Left forelimb (tissue), 1 donor: ENCODE measurements at regions not wholly inside any gene's neighbourhood (a gene's known extent, or its start where the extent isn't known, plus 50 kb on each side); places are given as distances from the start of the nearest gene placed in this dataset.
"Not testable (repeated sequence)": the region's sequence is repeated elsewhere in the genome, so short reads cannot be mapped to it uniquely, and the experiment has no call there.

Source experiments
- DNase-seq: peaks from one replicate; pipeline ENCODE4 v3.0.0-alpha.2; 2018; ENCODE audit warnings: low spot score

DNA sequence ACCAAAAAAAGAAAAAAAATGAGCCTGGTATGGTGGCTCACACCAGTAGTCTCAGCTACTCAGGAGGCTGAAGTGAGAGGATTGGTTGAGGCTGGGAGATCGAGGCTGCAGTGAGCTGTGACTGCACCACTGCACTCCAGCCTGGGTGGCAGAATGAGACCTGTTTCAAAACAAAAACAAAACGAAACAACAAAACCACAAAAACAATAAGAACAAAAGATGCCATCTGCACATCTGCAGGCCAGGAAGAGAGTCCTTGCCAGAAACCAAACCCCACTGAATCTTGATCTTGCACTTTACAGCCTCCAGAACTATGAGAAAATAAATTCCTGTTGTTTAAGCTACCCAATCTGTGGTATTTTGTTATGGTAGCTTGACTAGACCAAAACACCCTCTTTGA, 207.7 kb downstream of the YTHDC2 start:
- DNase-seq: no peak

DNA sequence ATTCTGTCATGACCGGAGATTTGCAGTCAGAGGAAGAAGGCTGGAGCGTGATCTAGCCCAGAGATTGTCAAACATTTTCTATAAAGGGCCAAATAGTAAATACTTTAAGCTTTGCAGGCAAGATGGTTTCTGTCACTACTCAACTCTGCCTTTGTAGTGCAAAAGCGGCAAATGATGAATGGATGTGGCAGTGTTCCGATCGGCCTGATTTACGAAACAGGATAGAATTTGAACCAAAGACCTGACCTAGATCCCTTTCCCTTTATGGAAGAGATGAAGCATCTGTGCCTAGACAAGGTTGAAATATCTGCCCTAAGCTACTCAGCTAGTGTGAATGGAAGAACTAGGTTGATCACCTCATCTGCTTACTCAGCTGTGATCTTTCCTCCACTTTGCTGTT, 209.5 kb downstream of the YTHDC2 start:
- DNase-seq: no peak

DNA sequence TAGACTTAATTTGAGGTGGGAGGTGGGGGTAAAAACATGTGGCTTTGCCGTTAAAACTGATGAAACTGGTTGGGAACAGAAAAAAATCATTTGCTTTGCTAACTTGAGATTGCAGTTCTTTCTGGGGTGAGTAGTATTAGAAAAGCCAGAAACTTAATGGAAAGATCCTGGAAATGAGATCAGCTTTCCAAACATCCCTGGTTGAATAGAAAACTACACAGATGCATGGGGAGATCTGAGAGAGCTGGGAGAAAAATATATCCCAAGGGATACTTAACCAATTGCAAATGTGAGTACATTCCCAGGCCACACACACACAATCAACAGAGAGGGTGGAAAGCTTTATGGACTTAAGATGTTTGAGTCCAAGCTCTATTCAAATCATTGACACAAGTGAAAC, 222.3 kb downstream of the YTHDC2 start:
- no peak for DNase-seq

DNA sequence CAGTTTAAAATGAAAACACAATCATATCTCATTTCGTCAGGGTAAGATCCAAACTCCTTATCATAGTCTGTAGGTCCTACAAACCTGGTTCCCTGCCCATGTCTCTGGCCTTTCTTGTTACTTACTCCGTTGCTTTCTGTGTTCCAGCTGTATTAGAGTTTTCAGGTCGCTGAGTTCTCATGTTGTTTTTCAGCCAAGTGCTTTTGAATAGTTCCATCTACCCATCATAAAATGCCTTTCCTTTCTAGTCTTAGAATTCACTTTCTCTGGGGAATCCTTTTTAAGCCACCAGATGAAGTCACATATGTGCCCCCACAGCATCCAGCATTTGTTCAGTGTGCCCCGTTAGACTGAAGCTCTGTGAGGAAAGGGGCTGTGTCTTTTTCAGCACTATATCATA, 228.7 kb downstream of the YTHDC2 start:
- no peak for DNase-seq

GRCh38 chr5:113742639-113743038, 229.1 kb downstream of the YTHDC2 start:
- no peak for DNase-seq

GRCh38 chr5:113748403-113748802, 234.9 kb downstream of the YTHDC2 start:
- no peak for DNase-seq

DNA sequence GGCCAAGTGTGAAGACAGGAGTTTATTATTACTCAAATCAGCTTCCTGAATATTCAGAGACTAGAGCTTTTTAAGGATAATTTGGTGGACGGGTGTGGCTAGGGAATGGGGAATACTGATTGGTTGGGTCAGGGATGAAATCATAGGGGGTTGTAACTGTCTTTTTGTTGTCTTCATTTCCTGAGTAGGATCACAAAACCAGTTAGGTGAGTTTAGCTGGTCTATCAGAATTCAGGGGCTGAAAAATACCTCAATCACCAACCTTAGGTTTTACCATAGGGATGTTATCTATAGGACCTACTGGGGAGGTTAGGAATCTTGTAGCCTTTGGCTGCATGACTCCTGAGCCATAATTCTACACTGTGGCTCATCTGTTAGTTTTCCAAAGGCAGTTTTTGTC, 235.8 kb downstream of the YTHDC2 start:
- no peak for DNase-seq

GRCh38 chr5:113753182-113753581, 239.7 kb downstream of the YTHDC2 start:
- DNase-seq: not testable (repeated sequence)

DNA sequence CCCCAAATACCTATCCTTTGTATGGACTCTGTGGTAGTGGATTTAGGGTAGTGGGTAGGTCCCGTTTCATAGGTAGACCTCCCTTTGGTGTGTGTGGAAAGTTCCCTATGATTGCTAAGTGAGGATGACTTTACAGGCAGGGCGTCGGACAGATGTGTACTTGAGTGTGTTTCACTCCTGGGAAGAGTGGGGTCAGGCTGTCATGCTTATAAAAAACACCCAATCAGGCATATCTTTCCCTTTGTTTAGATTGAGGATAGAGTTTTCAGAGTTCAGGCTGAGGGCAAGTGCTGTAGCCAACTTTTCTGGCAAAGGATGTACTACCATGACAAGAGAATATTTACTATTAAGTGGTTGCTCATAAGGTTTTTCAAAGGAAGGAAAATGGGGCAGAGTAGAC, 242.0 kb downstream of the YTHDC2 start:
- DNase-seq: no peak

DNA sequence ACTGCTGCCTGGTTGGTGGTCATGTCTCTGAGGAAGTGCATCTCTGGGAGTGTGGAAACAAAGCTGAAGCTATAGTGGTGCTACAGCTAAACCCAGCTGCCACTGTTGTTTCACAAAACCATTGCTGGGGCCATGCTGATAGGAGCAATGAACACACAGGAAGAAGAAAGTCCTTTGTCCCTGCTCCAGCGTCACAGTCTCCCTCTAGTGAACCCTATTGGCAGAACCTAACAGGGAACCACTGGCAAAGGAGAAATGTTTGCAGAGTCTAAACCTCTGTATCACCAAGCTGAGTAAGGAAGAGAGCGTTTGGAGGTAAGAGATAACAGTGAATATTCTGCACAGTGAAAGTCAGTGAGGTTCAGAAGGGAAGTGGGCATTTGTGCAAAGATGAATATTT, 244.0 kb downstream of the YTHDC2 start:
- DNase-seq: no peak

DNA sequence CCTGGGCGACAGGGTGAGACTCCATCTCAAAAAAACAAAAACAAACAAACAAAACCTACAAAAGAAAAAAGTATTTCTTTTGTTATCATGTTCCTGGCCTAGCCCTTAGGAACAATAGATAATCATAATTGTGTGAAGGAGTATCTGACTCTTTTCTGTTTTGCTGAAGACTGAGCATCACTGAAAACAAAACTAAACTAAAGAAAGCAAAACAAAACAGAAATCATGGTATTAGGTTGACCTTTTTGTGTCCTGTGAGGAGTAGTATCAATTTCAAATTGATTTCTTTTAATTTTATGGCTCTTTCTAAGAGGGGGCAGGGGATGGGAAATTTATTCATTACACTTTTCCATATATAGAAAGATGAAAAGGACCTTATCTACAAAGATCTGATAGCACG, 246.0 kb downstream of the YTHDC2 start:
- DNase-seq: no peak

DNA sequence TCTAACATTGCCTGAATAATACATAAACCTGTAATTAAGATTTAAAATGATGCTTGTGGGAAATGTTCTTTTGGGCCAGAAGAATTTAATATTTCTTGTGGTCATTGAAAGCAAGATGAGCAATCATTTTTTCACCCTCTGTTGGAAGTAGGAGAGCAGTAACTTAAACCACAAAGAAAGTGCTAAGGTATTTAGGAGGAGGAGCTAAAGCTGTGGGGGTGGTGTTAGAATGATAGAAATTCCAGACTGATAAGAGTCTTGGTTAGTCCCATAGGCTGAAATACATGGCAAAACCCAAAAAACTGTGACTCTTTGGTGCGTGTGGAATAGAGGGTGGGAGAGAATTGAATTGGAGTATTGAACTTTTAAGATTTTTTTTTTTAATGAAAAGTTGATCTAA, 247.0 kb downstream of the YTHDC2 start:
- no peak for DNase-seq

- no peak for DNase-seq
Observed at GRCh38 chr5:113761594-113761993, 248.1 kb downstream of the YTHDC2 start.

DNA sequence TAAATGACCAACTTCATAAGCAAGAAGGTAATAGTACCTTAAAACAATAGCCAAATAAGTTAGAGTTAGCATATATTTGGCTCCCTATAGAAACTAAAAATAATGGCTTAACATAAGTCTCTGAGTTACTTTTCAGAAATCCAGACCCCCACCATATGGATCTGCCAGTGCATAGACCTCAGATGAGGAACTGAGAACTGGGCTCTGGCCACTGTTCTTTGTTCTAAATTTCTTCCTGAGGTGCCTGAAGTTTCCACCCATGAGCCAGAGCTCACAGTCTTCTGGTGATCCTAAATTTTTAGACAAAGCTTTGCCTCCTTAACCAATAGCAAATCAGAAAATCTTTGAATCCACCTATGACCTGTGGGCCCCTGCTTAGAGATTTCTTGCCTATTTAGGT, 250.9 kb downstream of the YTHDC2 start:
- no peak for DNase-seq

- not testable (repeated sequence) for DNase-seq
Observed at GRCh38 chr5:113766827-113767226, 253.3 kb downstream of the YTHDC2 start.

DNA sequence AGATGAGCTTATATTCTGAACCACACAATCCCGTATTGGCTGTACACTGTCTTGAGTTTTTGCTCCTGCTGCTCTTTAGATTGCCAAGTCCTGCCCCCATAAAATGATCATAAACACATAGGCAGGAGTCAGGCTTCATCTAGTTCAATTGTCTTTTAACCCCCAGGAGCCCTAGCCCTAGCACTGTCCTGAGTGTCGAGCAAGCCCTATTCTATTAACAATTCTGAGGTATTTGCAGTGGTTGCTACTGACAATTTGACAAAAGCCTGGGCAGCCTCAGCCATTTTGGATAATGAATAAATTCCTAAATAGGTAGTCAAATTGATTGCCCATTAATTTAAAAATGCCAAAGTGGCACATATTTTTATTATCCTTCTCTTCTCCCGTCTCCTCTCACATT, 257.2 kb downstream of the YTHDC2 start:
- no peak for DNase-seq

DNA sequence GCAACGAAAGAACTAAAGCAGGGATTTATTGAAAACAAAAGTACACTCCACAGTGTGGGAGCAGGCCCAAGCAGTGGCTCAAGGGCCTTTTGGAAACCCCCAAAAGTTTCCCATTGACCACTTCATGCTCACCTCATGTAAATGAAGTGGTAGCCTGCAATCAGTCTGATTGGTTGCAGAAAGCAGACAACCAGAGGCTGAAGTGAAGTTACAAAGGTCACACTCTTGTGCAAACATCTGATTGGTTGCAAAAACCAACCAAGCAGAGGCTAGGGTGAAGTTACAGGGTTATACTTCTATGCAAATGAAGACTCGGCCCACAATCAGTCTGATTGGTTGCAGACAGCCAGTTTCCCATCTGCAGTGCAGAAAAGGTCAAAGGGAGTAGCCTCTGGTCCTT, 258.0 kb downstream of the YTHDC2 start:
- DNase-seq: no peak

GRCh38 chr5:113776168-113776567, 262.7 kb downstream of the YTHDC2 start:
- DNase-seq: no peak

DNA sequence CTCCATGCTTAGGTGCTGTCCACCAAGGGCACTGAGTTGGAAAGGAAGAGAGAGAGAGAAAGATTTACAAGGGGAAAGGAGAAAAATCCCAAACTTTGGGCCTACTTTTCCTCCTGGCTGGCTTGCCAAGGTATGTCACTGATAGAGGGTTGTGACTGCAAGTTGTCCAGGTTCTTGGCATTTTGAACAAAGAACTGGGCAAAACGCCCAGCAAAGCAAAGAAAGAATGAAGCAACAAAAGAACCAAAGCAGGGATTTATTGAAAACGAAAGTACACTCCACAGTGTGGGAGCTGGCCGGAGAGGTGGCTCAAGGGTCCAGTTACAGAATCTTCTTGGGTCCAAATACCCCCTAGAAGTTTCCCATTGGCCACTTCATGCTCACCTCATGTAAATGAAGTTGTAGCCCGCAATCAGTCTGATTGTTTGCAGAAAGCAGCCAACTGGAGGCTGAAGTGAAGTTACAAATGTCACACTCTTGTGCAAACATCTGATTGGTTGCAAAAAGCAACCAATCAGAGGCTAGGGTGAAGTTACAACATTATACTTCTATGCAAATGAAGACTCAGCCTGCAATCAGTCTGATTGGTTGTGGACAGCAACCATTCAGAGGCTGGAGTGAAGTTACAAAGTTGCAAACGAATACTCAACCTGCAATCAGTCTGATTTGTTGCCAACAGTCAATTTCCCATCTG, 263.5 kb downstream of the YTHDC2 start:
- DNase-seq: no peak

GRCh38 chr5:113778147-113778546, 264.7 kb downstream of the YTHDC2 start:
- DNase-seq: no peak

- no peak for DNase-seq
Observed at GRCh38 chr5:113788141-113788655, 274.7 kb downstream of the YTHDC2 start.

- DNase-seq: no peak
Observed at GRCh38 chr5:113789769-113790168, 276.3 kb downstream of the YTHDC2 start.

- no peak for DNase-seq
Observed at GRCh38 chr5:113792806-113793205, 279.3 kb downstream of the YTHDC2 start.

GRCh38 chr5:113794981-113795380, 281.5 kb downstream of the YTHDC2 start:
- no peak for DNase-seq
